DOHH2 (cell line): ENCODE measurements at regions not wholly inside any gene's neighbourhood (a gene's known extent, or its start where the extent isn't known, plus 50 kb on each side); places are given as distances from the start of the nearest gene placed in this dataset.

Experiments used
- H3F3A ChIP-seq: fragments of 200-600 bp; sonication (generic), shearing (Covaris generic); 2 replicates; pipeline ENCODE4 v1.6.0; 2016; ENCODE audit warnings: antibody characterized with exemption, mild to moderate bottlenecking; ENCODE audit not compliant: control insufficient read depth, insufficient read depth
- H3K27ac ChIP-seq: fragments of 200-600 bp; sonication (generic); 2 replicates; pipeline ENCODE4 v1.5.1; 2014; ENCODE audit warnings: low read depth, mild to moderate bottlenecking, low read length, moderate library complexity
- H3K27me3 ChIP-seq: fragments of 200-600 bp; sonication (generic); 2 replicates; pipeline ENCODE4 v1.6.1; 2014; ENCODE audit warnings: mild to moderate bottlenecking, low read length, mixed read lengths; ENCODE audit not compliant: control insufficient read depth
- H3K36me3 ChIP-seq: fragments of 200-600 bp; sonication (generic); 2 replicates; pipeline ENCODE4 v1.6.1; 2014; ENCODE audit warnings: mild to moderate bottlenecking, low read length, moderate library complexity, mixed read lengths; ENCODE audit not compliant: control insufficient read depth
- H3K4me1 ChIP-seq: fragments of 200-600 bp; sonication (generic); 2 replicates; pipeline ENCODE4 v1.6.1; 2014; ENCODE audit warnings: mild to moderate bottlenecking, low read length, mixed read lengths; ENCODE audit not compliant: control insufficient read depth
- H3K4me2 ChIP-seq: fragments of 200-600 bp; sonication (generic); 2 replicates; pipeline ENCODE4 v1.6.0; 2014; ENCODE audit warnings: mild to moderate bottlenecking, low read length, moderate library complexity
- H3K4me3 ChIP-seq: fragments of 200-600 bp; sonication (generic); 2 replicates; pipeline ENCODE4 v1.5.1; 2014; ENCODE audit warnings: mild to moderate bottlenecking, low read length, mixed read lengths
- H3K79me2 ChIP-seq: fragments of 200-600 bp; sonication (generic); 2 replicates; pipeline ENCODE4 v1.6.1; 2014; ENCODE audit warnings: mild to moderate bottlenecking, low read length, mixed read lengths; ENCODE audit not compliant: control insufficient read depth
- H3K9me2 ChIP-seq: fragments of 200-600 bp; sonication (generic); replicated peaks from 2 replicates; pipeline ENCODE4 v1.6.1; 2014; ENCODE audit warnings: mild to moderate bottlenecking, low read length, mixed read lengths; ENCODE audit not compliant: control insufficient read depth
- H3K9me3 ChIP-seq: fragments of 200-600 bp; sonication (generic); 2 replicates; pipeline ENCODE4 v1.6.1; 2014; ENCODE audit warnings: antibody characterized with exemption, low read length, mixed read lengths; ENCODE audit not compliant: control insufficient read depth, insufficient read depth
- H4K20me1 ChIP-seq: fragments of 200-600 bp; sonication (generic); 2 replicates; pipeline ENCODE4 v1.6.0; 2014; ENCODE audit warnings: low read depth, mild to moderate bottlenecking, antibody characterized with exemption, low read length, moderate library complexity; ENCODE audit not compliant: control insufficient read depth, insufficient read depth
- EZH2phosphoT487 ChIP-seq: fragments of 200-600 bp; sonication (generic); IDR thresholded peaks from 2 replicates; pipeline ENCODE4 v1.6.1; 2017; ENCODE audit warnings: borderline replicate concordance, mild to moderate bottlenecking, antibody characterized with exemption, low read length, moderate library complexity, mixed read lengths
- TF ChIP-seq, protein P1 (sequence below): fragments of 200-600 bp; sonication (generic); IDR thresholded peaks from one replicate; pipeline ENCODE4 v1.5.1; 2014; ENCODE audit warnings: antibody characterized with exemption, mild to moderate bottlenecking, low read depth, low read length; ENCODE audit not compliant: poor library complexity, severe bottlenecking

- TF ChIP-seq EZH2phosphoT487 = no peak
- TF ChIP-seq, protein P1, sequence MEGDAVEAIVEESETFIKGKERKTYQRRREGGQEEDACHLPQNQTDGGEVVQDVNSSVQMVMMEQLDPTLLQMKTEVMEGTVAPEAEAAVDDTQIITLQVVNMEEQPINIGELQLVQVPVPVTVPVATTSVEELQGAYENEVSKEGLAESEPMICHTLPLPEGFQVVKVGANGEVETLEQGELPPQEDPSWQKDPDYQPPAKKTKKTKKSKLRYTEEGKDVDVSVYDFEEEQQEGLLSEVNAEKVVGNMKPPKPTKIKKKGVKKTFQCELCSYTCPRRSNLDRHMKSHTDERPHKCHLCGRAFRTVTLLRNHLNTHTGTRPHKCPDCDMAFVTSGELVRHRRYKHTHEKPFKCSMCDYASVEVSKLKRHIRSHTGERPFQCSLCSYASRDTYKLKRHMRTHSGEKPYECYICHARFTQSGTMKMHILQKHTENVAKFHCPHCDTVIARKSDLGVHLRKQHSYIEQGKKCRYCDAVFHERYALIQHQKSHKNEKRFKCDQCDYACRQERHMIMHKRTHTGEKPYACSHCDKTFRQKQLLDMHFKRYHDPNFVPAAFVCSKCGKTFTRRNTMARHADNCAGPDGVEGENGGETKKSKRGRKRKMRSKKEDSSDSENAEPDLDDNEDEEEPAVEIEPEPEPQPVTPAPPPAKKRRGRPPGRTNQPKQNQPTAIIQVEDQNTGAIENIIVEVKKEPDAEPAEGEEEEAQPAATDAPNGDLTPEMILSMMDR = no peak
- H4K20me1 ChIP-seq = no peaks in the 10 kb centered on the region
- peaks cover 9% of the 10 kb centered on the region for H3K4me1 ChIP-seq
- H3K27me3 ChIP-seq = no peaks in the 10 kb centered on the region
- H3K4me2 ChIP-seq = no peak overlapping the region
- no peaks in the 10 kb centered on the region for H3K36me3 ChIP-seq
- no peak overlapping the region for H3K4me3 ChIP-seq
- H3K9me3 ChIP-seq = peaks cover 3% of the 10 kb centered on the region; the same call in 1 of the 2 replicates
- no peaks in the 10 kb centered on the region for H3F3A ChIP-seq
- H3K9me2 ChIP-seq = no peaks in the 10 kb centered on the region
- H3K79me2 ChIP-seq = no peaks in the 10 kb centered on the region
- H3K27ac ChIP-seq = no peak overlapping the region
Measured at GRCh38 chr13:44072536-44072935, 192.8 kb downstream of the LACC1 start.

DNA sequence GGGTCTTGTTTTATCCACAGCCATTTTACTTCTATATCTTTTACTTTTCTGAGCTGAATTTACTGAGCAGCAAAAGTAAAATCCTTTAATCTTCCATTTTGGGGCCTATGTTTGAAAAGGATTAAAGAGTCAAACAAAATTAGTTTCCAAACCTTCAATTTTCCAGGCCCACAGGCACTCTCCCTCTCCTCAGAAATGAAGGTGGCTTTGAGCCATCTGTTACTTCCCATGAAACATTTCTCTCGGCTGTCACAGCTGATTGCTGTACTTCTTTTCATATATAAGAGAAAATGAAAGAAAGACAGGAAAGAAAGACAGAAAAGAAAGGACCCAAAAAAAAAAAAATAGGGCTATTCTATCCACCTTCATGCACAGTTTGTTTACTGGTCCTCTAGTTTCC lies 194.9 kb downstream of the LACC1 start:
- Histone ChIP-seq H3K36me3 (no peaks in the 10 kb centered on the region), H3K27me3 (no peaks in the 10 kb centered on the region), H3K9me3 (peaks cover 3% of the 10 kb centered on the region; the same call in 1 of the 2 replicates), H3K27ac (no peak overlapping the region), H3K9me2 (no peaks in the 10 kb centered on the region), H3F3A (no peaks in the 10 kb centered on the region), H3K4me3 (no peak overlapping the region), H3K4me1 (no peaks in the 10 kb centered on the region), H4K20me1 (no peaks in the 10 kb centered on the region), H3K79me2 (no peaks in the 10 kb centered on the region), H3K4me2 (no peak overlapping the region)
- TF ChIP-seq EZH2phosphoT487 = no peak

DNA sequence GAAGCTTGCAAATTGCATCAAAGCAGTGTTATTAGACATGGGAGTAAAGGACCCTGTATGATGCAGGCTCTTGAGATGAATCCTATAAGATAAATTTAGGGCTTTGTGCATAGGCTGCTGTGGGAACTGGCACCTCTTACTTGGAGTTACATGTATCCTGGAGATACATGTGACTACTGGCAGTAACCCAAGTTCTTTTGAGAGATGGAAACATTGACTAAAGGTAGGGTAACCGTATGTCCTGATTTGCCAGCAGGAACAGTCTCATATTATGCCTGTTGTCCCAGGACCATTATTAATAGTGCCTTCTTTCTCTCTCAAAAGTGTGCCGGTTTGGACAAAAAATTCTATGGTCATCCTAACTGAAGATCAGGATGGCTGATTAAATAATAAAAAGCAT lies 195.4 kb downstream of the LACC1 start:
- Histone ChIP-seq H3F3A (no peaks in the 10 kb centered on the region), H3K27me3 (no peaks in the 10 kb centered on the region), H3K9me2 (no peaks in the 10 kb centered on the region), H3K9me3 (peaks cover 3% of the 10 kb centered on the region; the same call in 1 of the 2 replicates), H3K27ac (no peak overlapping the region), H3K79me2 (no peaks in the 10 kb centered on the region), H3K36me3 (no peaks in the 10 kb centered on the region), H3K4me1 (no peaks in the 10 kb centered on the region), H4K20me1 (no peaks in the 10 kb centered on the region), H3K4me2 (no peak overlapping the region), H3K4me3 (no peak overlapping the region)
- TF ChIP-seq, protein P1 = no peak
- TF ChIP-seq EZH2phosphoT487 = no peak

DNA sequence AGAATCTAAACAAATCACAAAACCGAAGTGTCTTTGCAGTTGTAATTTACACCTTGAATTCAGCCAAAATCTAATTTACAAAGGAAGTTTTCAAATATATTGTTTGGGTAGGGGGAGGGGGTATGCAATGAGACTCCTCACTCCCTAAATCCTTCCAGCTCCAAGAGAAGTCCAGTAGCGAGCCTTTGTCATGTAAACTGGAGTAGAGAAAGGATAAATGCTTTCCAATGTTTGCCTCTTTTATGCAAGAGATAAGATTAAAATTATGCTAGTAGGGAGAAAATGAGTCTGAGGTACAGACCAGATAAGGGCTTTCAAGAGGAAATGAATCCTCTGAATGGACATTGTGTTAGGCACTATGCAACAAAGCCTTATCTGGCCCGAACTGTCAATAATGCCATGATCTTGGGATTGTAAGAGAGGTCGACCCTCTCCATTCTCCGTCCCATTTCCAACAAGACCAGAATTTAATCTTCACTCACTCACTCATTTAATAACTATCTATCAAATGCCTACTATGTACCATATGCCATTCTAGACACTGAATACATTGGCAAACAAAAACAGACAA lies 199.2 kb downstream of the LACC1 start:
- no peak for TF ChIP-seq EZH2phosphoT487
- TF ChIP-seq, protein P1 = no peak
- Histone ChIP-seq H3K4me1 (no peaks in the 10 kb centered on the region), H3K4me3 (no peak overlapping the region), H3K9me2 (no peaks in the 10 kb centered on the region), H3K79me2 (no peaks in the 10 kb centered on the region), H3K36me3 (no peaks in the 10 kb centered on the region), H3K27me3 (no peaks in the 10 kb centered on the region), H3K27ac (no peak overlapping the region), H3K4me2 (no peak overlapping the region), H3F3A (no peaks in the 10 kb centered on the region), H3K9me3 (no peaks in the 10 kb centered on the region), H4K20me1 (no peaks in the 10 kb centered on the region)
